ENCODE measurements at regions not wholly inside any gene's neighbourhood (a gene's known extent, or its start where the extent isn't known, plus 50 kb on each side); places are given as distances from the start of the nearest gene placed in this dataset.

DNA sequence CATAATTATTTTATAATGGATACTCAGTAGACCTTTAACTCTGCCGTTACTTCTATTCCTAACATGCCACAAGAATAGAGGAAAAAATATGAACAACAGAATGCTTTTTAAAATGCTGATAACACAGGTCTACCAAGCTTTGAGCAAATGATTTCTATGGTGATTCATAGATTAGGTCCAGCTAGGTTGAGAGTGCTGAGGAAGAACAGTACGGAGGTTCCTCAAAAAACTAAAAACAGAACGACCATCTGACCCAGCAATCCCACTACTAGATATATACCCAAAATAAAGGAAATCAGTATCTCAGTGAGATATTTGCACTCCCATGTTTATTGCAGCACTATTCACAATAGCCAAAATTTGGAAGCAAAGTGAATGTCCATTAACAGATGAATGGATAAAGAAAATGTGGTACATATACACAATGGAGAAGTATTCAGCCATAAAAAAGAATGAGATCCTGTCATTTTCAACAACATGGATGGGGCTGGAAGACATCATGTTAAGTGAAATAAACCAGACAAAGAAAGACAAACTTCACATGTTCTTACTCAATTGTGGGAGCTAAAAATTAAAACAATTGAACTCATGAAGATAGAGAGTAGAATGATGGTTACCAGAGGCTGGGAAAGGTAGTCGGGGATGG is 111.6 kb upstream of the SERTAD2 start:
- no peak for TF ChIP-seq MAX (IDR thresholded peaks at IDR 0.05; ENCODE audit: low read depth, low read length)
- no peak for TF ChIP-seq CTCF (IDR thresholded peaks at IDR 0.05; ENCODE audit: low read depth, low read length)
- no peak for TF ChIP-seq POLR2A (IDR thresholded peaks at IDR 0.05; ENCODE audit: extremely low read depth, insufficient read length)

All from NB4 (cell line).